Common myeloid progenitor, CD34-positive (primary cell): ENCODE measurements at regions not wholly inside any gene's neighbourhood (a gene's known extent, or its start where the extent isn't known, plus 50 kb on each side); places are given as distances from the start of the nearest gene placed in this dataset.

Experiments
- CTCF ChIA-PET: fragments of 350-600 bp; sonication (Branson Sonifier 250); formaldehyde crosslinking; loops from one replicate; lab custom pipeline; 2021; ENCODE audit warnings: antibody characterized with exemption; lab: Charles Lee
- POLR2A ChIA-PET: fragments of 350-600 bp; sonication (Branson Sonifier 250); formaldehyde crosslinking; loops from one replicate; lab custom pipeline; 2021; ENCODE audit warnings: antibody characterized with exemption; lab: Charles Lee
- DNase-seq, 3 donors: peaks; one replicate each; pipeline versions ENCODE4 v3.0.0 to v3.0.0-alpha.2; 2013
- H3K27ac ChIP-seq, 2 experiments: 1 replicate in 1 of 2; 2 replicates in 1 of 2; pipeline ENCODE4 v1.7.0; 2013; ENCODE audit warnings: inconsistent platforms in 2 of 2, low read length in 2 of 2, mild to moderate bottlenecking in 2 of 2, low read depth in 1 of 2, moderate library complexity in 1 of 2; ENCODE audit not compliant: severe bottlenecking in 2 of 2, insufficient read depth in 1 of 2, poor library complexity in 1 of 2
- H3K27me3 ChIP-seq, 5 experiments: replicated peaks in 2 of 5; 1 replicate in 3 of 5; 2 replicates in 2 of 5; pipeline versions ENCODE4 v1.6.1 to v1.7.0; 2013; ENCODE audit warnings: low read length in 4 of 5, mild to moderate bottlenecking in 2 of 5, moderate library complexity in 2 of 5, inconsistent platforms in 1 of 5; ENCODE audit not compliant: insufficient read depth in 5 of 5, control insufficient read depth in 4 of 5
- H3K36me3 ChIP-seq, 4 experiments: 1 replicate in 2 of 4; 2 replicates in 2 of 4; pipeline versions ENCODE4 v1.6.1 to v1.7.0; 2013; ENCODE audit warnings: low read length in 3 of 4, control low read depth in 1 of 4, mild to moderate bottlenecking in 1 of 4; ENCODE audit not compliant: control insufficient read depth in 4 of 4, insufficient read depth in 4 of 4
- H3K4me1 ChIP-seq, 4 experiments: 1 replicate in 3 of 4; 2 replicates in 1 of 4; pipeline versions ENCODE4 v1.6.1 to v1.7.1; 2013; ENCODE audit warnings: low read length in 3 of 4, mild to moderate bottlenecking in 3 of 4, control low read depth in 1 of 4, inconsistent platforms in 1 of 4, moderate library complexity in 1 of 4; ENCODE audit not compliant: control insufficient read depth in 4 of 4, insufficient read depth in 4 of 4; ENCODE audit errors: control extremely low read depth in 1 of 4
- H3K4me3 ChIP-seq, 7 experiments: 1 replicate in 4 of 7; 2 replicates in 3 of 7; pipeline versions ENCODE4 v1.5.1 to v1.7.0; 2013; ENCODE audit warnings: mild to moderate bottlenecking in 7 of 7, low read length in 6 of 7, moderate library complexity in 6 of 7, inconsistent platforms in 2 of 7, low read depth in 2 of 7, control low read depth in 1 of 7; ENCODE audit not compliant: insufficient read depth in 4 of 7, control insufficient read depth in 1 of 7; ENCODE audit errors: extremely low read depth in 1 of 7
- H3K9me3 ChIP-seq, 5 experiments: 1 replicate in 4 of 5; 2 replicates in 1 of 5; pipeline versions ENCODE4 v1.6.1 to v1.7.1; 2013; ENCODE audit warnings: low read length in 4 of 5, mild to moderate bottlenecking in 2 of 5, inconsistent platforms in 1 of 5, low read depth in 1 of 5, moderate library complexity in 1 of 5; ENCODE audit not compliant: control insufficient read depth in 4 of 5, insufficient read depth in 2 of 5; ENCODE audit errors: control extremely low read depth in 1 of 5
- WGBS: methylation state at CpG from one replicate; pipeline ENCODE4 v1.1.5; 2013; ENCODE audit not compliant: insufficient coverage; 5-methylcytosine and 5-hydroxymethylcytosine counted together

GRCh38 chrX:84876876-84877275, 126.8 kb upstream of the APOOL start:
- H3K27me3 ChIP-seq: no peaks in the 10 kb centered on the region
- H3K4me3 ChIP-seq: no peak overlapping the region
- H3K4me1 ChIP-seq: no peaks in the 10 kb centered on the region
- CTCF ChIA-PET: no interaction called here
- H3K27ac ChIP-seq: no peak overlapping the region
- H3K9me3 ChIP-seq: no peaks in the 10 kb centered on the region
- no peaks in the 10 kb centered on the region for H3K36me3 ChIP-seq
- POLR2A ChIA-PET: no interaction called here
- DNase-seq: no peak

GRCh38 chrX:84893897-84894296, 109.8 kb upstream of the APOOL start:
- Histone ChIP-seq H3K4me1 (no peaks in the 10 kb centered on the region), H3K9me3 (no peaks in the 10 kb centered on the region), H3K36me3 (no peaks in the 10 kb centered on the region), H3K4me3 (no peak overlapping the region), H3K27ac (no peak overlapping the region), H3K27me3 (no peaks in the 10 kb centered on the region)
- ChIA-PET CTCF (no interaction called here), POLR2A (no interaction called here)
- no peak for DNase-seq
- WGBS: 100% methylated on average over 1 of the region's 2 CpGs

DNA sequence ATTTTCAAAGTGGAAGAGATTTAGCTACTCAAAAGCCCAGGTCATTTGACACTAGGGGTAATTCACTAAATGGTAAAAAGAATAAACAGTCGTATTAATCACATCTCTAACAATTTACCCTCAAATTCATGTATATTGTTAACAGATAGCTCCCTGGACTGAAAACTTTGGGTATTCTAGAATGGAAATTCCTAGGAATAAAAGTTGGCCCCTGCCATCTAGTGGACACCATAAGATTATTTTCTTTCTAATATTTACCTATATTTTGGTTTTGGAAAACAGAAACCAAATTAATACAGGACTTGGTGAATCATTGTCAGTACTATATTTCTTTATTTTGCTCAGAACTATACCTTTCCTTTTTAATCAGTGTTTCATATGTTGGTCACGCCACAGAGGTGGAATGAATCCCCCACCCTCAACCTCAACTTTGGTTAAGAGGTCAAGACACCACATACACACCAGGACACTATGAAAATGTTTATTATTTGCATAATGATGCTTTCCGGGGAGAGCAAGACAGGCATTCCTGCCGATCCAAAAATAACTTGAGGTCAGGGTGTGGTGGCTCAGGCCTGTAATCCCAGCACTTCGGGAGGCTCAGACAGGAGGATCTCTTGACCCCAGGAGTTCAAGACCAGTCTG, 96.2 kb upstream of the APOOL start:
- CTCF ChIA-PET: interaction anchor here (0.8 kb wide), 1 partner anchor 167 kb away, joined by 3 read pairs; no protein-coding TSS in a partner anchor
- POLR2A ChIA-PET: no interaction called here
- H3K27me3 ChIP-seq: no peaks in the 10 kb centered on the region
- no peak overlapping the region for H3K4me3 ChIP-seq
- no peak overlapping the region for H3K27ac ChIP-seq
- no peaks in the 10 kb centered on the region for H3K4me1 ChIP-seq
- H3K9me3 ChIP-seq: no peaks in the 10 kb centered on the region
- 88% methylated on average over 3 of the region's 5 CpGs for WGBS
- no peaks in the 10 kb centered on the region for H3K36me3 ChIP-seq
- peak in 2 of 3 donors; percentile 4 to 6 for DNase-seq

DNA sequence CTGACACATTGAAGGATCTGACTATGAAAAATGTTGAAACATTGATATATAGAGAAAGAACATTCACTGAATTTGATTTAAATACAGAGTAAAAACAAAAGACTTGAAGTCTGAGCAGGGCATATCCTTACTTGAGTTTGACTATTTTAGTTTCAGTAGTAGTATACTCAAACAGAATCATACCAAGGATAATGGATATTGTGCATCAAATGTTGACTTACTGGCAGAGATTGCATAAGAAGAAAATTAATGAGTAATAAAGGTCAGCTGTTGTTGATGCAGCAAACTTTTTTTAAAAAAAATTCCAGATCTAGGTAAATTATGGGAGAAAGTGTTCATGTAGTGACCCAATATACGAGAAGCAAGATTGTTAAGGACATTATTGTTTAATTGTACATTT, 94.5 kb upstream of the APOOL start:
- POLR2A ChIA-PET: no interaction called here
- WGBS: no CpG with 5 or more reads among the region's 1 CpG
- Histone ChIP-seq H3K4me3 (no peak overlapping the region), H3K27me3 (no peaks in the 10 kb centered on the region), H3K27ac (no peak overlapping the region), H3K9me3 (no peaks in the 10 kb centered on the region), H3K4me1 (no peaks in the 10 kb centered on the region), H3K36me3 (no peaks in the 10 kb centered on the region)
- no peak for DNase-seq
- CTCF ChIA-PET: no interaction called here

GRCh38 chrX:84924624-84925023, 79.1 kb upstream of the APOOL start:
- Histone ChIP-seq H3K4me3 (no peak overlapping the region), H3K36me3 (no peaks in the 10 kb centered on the region), H3K27me3 (no peaks in the 10 kb centered on the region), H3K27ac (no peak overlapping the region), H3K9me3 (no peaks in the 10 kb centered on the region), H3K4me1 (no peaks in the 10 kb centered on the region)
- ChIA-PET POLR2A (no interaction called here), CTCF (no interaction called here)
- no peak for DNase-seq
- WGBS: 63% methylated on average over 1 of the region's 1 CpG

DNA sequence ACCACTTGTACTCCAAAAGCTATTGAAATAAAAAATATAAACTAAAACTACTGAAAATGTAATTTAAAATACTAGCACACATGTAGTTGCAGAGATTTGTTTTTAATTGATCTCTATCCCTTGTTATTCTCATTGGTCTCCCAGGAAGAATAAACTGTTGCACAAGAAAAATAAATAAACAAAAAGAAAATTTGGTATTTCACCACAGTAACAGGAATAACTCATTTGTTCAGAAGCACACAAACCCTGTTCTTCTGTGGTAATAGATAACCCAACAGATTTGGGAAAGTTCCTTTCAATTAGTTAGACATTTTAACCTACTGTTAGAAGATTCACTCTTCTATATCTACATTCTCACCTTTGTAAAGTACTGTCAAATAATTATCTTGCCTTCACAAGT, 70.9 kb upstream of the APOOL start:
- Histone ChIP-seq H3K27me3 (peaks cover 0 to 2% (median 0%) of the 10 kb centered on the region in 5 experiments), H3K9me3 (no peaks in the 10 kb centered on the region), H3K4me1 (no peaks in the 10 kb centered on the region), H3K4me3 (no peak overlapping the region), H3K27ac (no peak overlapping the region), H3K36me3 (no peaks in the 10 kb centered on the region)
- POLR2A ChIA-PET: no interaction called here
- no peak for DNase-seq
- CTCF ChIA-PET: no interaction called here

DNA sequence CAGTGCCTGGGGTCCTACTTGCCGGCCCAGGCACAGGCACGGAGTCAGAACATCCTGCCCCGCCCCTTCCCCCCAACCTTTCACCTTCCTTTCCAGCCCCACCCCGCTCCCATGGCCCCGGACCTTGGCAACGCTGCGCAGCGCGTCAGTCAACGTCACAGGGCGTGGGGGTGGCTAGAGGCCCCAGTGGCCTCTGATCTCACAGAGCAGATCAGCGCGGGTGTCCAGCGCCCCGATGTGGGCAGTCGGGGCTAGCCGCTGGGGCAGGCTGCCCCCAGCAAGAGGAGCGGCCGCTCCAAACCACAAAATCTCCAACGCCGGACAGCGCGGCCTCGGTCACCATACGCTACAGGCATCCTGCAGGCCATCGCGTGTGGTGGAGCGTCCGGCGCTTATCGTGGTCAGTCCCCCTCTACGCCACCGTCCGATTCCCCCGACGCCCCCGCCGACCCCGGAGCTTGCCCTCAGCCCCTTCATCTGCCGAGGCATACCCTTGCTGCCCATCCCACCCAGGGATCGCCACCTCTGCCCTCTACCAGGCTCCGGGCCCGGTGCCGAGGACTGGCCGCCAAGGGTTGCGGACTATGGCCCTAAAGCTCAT, 69.6 kb upstream of the APOOL start:
- DNase-seq: no peak
- POLR2A ChIA-PET: no interaction called here
- Histone ChIP-seq H3K9me3 (no peaks in the 10 kb centered on the region), H3K4me3 (no peak overlapping the region), H3K36me3 (no peaks in the 10 kb centered on the region), H3K27ac (no peak overlapping the region), H3K4me1 (no peaks in the 10 kb centered on the region), H3K27me3 (peaks cover 0 to 2% (median 0%) of the 10 kb centered on the region in 5 experiments)
- CTCF ChIA-PET: no interaction called here
- WGBS: 81% methylated on average over 41 of the region's 46 CpGs
